ENCODE measurements at regions not wholly inside any gene's neighbourhood (a gene's known extent, or its start where the extent isn't known, plus 50 kb on each side); places are given as distances from the start of the nearest gene placed in this dataset.

- H3K4me1 ChIP-seq (ENCODE audit: insufficient read depth, poor library complexity, severe bottlenecking), result no peaks in the 10 kb centered on the region
- no peak for DNase-seq (ENCODE audit: low spot score)
- no peak for ATAC-seq (ENCODE audit: low read depth)
- H3K27me3 ChIP-seq (ENCODE audit: insufficient read depth, poor library complexity, severe bottlenecking), result no peaks in the 10 kb centered on the region
- no peak overlapping the region for H3K4me3 ChIP-seq (ENCODE audit: severe bottlenecking)
- no peaks in the 10 kb centered on the region for H3K36me3 ChIP-seq (ENCODE audit: low read depth)
- H3K9me3 ChIP-seq (ENCODE audit: severe bottlenecking), result no peaks in the 10 kb centered on the region
- no peak overlapping the region for H3K27ac ChIP-seq (ENCODE audit: poor library complexity, severe bottlenecking)
- TF ChIP-seq CTCF (IDR thresholded peaks at IDR 0.05; ENCODE audit: poor library complexity, severe bottlenecking), result no peak
These were observed 77.9 kb upstream of the STK26 start for GRCh38 chrX:131944936-131945902.

DNA sequence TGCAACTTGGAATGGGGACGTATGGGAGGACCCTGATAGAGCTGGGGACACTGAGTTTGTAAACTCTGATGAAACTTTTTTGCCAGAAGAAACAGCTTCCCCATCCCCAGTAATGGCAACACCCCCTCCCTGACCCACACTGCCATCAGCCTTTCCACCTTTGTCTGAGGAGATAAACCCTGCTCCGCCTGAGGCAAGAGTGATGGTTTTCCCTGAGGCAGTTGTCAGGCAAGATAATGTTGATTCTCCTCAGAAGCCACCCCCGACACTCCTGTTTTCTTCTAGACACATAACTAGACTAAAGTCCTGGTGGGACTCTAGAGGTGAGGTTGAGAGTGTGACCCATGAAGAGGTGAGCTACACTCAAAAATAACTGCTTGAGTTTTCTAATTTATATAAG lies 71.9 kb upstream of the STK26 start:
- H3K36me3 ChIP-seq (ENCODE audit: low read depth), result no peaks in the 10 kb centered on the region
- ATAC-seq (ENCODE audit: low read depth), result no peak
- no peak for TF ChIP-seq CTCF (IDR thresholded peaks at IDR 0.05; ENCODE audit: poor library complexity, severe bottlenecking)
- no peak overlapping the region for H3K27ac ChIP-seq (ENCODE audit: poor library complexity, severe bottlenecking)
- H3K9me3 ChIP-seq (ENCODE audit: severe bottlenecking), result no peaks in the 10 kb centered on the region
- H3K4me1 ChIP-seq (ENCODE audit: insufficient read depth, poor library complexity, severe bottlenecking), result no peaks in the 10 kb centered on the region
- no peak for DNase-seq (ENCODE audit: low spot score)
- no peaks in the 10 kb centered on the region for H3K27me3 ChIP-seq (ENCODE audit: insufficient read depth, poor library complexity, severe bottlenecking)
- H3K4me3 ChIP-seq (ENCODE audit: severe bottlenecking), result no peak overlapping the region

DNA sequence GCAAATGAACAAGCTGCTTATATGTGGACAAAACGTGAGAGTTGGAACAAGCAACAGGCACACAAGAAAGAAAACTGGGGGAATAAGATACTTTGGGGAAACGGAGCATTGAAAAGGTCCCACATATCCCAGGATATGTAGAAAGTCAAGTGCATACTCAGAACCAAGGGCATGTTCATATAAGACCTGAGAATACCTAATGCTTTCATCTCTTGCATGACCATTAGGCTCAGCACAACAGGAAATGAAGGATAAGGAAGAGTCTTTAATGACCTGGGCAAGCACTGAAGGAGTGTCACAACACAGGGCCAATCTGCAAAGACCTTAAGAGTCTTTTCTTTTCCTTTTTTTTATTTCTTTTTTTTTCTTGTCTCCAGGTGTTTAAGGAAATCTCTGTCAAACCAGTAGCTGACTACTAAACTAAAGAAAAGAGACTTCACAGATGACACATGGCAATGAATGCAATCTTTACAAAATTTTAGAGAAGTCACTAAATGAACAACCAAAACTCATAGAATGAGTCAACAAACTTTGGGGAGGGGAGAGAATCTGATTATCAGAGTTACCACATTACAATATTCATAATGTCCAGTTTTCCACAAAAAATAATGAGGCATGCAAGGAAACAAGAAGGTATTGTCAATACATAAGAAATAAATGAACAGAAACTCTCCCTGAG lies 67.9 kb upstream of the STK26 start:
- Histone ChIP-seq H3K9me3 (ENCODE audit: severe bottlenecking) (no peaks in the 10 kb centered on the region), H3K4me3 (ENCODE audit: severe bottlenecking) (no peak overlapping the region), H3K4me1 (ENCODE audit: insufficient read depth, poor library complexity, severe bottlenecking) (no peaks in the 10 kb centered on the region), H3K27ac (ENCODE audit: poor library complexity, severe bottlenecking) (no peak overlapping the region), H3K27me3 (ENCODE audit: insufficient read depth, poor library complexity, severe bottlenecking) (no peaks in the 10 kb centered on the region), H3K36me3 (ENCODE audit: low read depth) (no peaks in the 10 kb centered on the region)
- DNase-seq (ENCODE audit: low spot score), result no peak
- ATAC-seq (ENCODE audit: low read depth), result no peak
- no peak for TF ChIP-seq CTCF (IDR thresholded peaks at IDR 0.05; ENCODE audit: poor library complexity, severe bottlenecking)

DNA sequence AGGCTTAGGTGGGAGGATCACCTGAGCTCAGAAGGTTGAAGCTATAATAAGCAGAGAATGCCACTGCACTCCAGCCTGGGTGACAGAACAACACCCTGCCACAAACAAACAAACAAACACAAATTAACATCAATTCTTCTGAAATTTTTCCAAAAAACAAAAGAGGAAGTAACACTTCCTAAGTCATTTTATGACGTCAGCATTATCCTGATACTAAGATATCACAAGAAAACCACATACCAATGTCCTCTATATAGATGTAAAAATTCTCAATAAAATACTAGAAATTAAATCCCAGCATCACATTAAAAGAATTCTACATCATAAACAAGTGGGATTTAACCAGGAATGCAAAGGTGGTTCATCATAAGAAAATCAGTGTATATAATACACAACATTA lies 64.4 kb upstream of the STK26 start:
- no peaks in the 10 kb centered on the region for H3K27me3 ChIP-seq (ENCODE audit: insufficient read depth, poor library complexity, severe bottlenecking)

More for the DNA sequence above, 64.4 kb upstream of the STK26 start:
- no peaks in the 10 kb centered on the region for H3K4me1 ChIP-seq (ENCODE audit: insufficient read depth, poor library complexity, severe bottlenecking)
- no peak overlapping the region for H3K27ac ChIP-seq (ENCODE audit: poor library complexity, severe bottlenecking)
- H3K36me3 ChIP-seq (ENCODE audit: low read depth), result no peaks in the 10 kb centered on the region
- H3K4me3 ChIP-seq (ENCODE audit: severe bottlenecking), result no peak overlapping the region
- DNase-seq (ENCODE audit: low spot score) (no peak), ATAC-seq (ENCODE audit: low read depth) (no peak)
- no peaks in the 10 kb centered on the region for H3K9me3 ChIP-seq (ENCODE audit: severe bottlenecking)
- TF ChIP-seq CTCF (IDR thresholded peaks at IDR 0.05; ENCODE audit: poor library complexity, severe bottlenecking), result no peak

Measured in RWPE2 (cell line).